HG03342 (cell line): ENCODE measurements at regions not wholly inside any gene's neighbourhood (a gene's known extent, or its start where the extent isn't known, plus 50 kb on each side); places are given as distances from the start of the nearest gene placed in this dataset.
"Not testable (repeated sequence)": the region's sequence is repeated elsewhere in the genome, so short reads cannot be mapped to it uniquely, and the experiment has no call there.

Experiments
- ATAC-seq: cut with Tn5 transposase; IDR thresholded peaks from one replicate; pipeline ENCODE4 v1.9.1; 2021; ENCODE audit warnings: mild to moderate bottlenecking, moderate library complexity; ENCODE audit not compliant: unreplicated experiment

- ATAC-seq = no peak
Observed at GRCh38 chr5:32842813-32843530, 131.9 kb downstream of the NPR3 start.

- no peak for ATAC-seq
Observed at GRCh38 chr5:32843531-32843895, 132.4 kb downstream of the NPR3 start.

GRCh38 chr5:32845171-32845570 is 134.1 kb downstream of the NPR3 start:
- ATAC-seq = no peak

- no peak for ATAC-seq
Observed at GRCh38 chr5:32848120-32848519, 137.0 kb downstream of the NPR3 start.

GRCh38 chr5:32848681-32849080 is 137.6 kb downstream of the NPR3 start:
- no peak for ATAC-seq

- no peak for ATAC-seq
Observed at GRCh38 chr5:32850817-32851496, 139.8 kb downstream of the NPR3 start.

DNA sequence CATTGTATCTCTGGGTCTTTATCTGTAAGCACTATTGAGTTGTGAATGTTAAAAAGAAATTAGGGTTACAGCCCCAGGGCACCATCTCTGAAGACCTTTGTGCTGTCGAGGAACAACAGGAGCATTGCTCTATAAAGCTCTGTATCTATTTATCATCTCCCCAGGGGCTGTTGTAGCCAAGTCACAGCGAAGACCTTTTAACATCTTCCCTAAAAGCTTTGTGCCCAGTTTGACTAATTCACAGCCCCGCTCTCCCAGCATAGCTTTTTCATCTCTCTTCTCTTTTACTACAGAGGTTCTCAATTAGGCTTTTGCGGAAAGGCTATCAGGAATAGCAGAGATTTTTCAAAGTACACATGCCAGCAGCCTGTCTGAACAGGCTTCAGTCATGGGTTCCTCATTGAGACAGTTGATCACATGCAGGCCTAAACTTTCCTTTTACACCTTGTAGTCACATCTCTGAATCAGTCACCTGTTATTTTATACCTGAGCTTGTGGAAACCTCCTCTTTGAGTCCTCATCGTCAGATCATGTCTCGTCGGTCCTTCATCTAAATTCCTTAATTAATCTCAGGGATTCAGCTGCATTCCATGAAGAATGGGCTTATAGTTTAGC is 140.5 kb downstream of the NPR3 start:
- no peak for ATAC-seq

GRCh38 chr5:32852535-32852934 is 141.4 kb downstream of the NPR3 start:
- ATAC-seq = no peak

DNA sequence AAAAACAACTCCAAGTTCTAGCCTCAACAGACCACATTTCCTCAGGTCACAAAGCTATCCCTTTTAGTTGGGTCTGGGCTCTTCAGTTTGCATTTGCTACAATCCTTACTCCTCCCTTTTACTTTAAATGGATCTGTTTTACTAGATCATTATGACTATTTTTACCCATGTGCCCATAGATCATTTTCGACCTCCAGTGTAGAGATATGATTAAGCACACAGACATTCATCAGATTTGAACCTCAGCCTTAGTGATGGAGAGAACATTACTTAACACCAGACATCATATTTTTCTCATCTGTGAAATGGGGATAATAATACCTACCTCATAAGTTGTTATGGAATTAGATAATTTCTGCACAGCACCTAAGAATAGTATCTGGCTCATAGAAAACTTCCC is 141.9 kb downstream of the NPR3 start:
- ATAC-seq = no peak

- ATAC-seq = no peak
Observed at GRCh38 chr5:32854473-32854872, 143.4 kb downstream of the NPR3 start.

DNA sequence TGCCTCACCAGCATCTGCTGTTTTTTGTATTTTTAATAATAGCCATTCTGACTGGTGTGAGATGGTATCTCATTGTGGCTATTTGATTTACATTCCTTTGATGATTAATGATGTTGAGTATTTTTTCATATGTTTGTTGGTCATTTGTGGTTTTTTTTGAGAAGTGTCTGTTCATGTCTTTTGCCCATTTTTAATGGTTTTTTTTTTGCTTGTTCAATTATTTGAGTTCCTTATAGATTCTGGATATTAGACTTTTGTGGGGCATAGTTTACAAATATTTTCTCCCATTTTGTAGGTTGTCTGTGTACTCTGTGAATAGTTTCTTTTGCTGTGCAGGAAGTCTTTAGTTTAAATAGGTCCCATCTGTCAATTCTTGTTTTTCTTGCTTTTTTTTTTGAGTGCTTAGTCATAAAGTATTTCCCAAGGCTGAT is 148.1 kb downstream of the NPR3 start:
- ATAC-seq = no peak

- ATAC-seq = no peak
Observed at GRCh38 chr5:32865475-32865874, 154.4 kb downstream of the NPR3 start.

GRCh38 chr5:32866138-32866537 is 155.0 kb downstream of the NPR3 start:
- ATAC-seq = no peak

- no peak for ATAC-seq
Observed at GRCh38 chr5:32869216-32869615, 158.1 kb downstream of the NPR3 start.

GRCh38 chr5:32876791-32877190 is 165.7 kb downstream of the NPR3 start:
- no peak for ATAC-seq

GRCh38 chr5:32879364-32879763 is 168.2 kb downstream of the NPR3 start:
- ATAC-seq = not testable (repeated sequence)

GRCh38 chr5:32880796-32881195 is 169.7 kb downstream of the NPR3 start:
- no peak for ATAC-seq

DNA sequence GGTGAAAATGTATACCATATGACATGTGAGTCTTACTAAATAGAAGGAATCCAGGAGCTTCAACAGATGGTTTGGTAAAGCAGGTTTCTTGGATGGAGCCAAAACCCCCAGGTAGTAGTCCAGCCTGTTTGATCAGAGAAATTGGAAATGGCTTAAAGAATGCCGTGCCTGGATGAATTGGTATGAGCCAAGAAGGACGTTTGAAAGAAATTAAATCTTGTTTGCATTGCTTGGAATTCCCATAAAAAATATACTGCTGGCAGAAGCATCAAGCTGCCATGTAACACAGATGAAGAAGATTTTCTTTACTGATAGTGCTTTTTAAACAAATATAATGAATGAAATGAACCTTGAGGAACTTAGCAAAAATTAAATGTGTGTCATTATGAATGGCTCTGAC is 176.3 kb downstream of the NPR3 start:
- ATAC-seq = no peak

DNA sequence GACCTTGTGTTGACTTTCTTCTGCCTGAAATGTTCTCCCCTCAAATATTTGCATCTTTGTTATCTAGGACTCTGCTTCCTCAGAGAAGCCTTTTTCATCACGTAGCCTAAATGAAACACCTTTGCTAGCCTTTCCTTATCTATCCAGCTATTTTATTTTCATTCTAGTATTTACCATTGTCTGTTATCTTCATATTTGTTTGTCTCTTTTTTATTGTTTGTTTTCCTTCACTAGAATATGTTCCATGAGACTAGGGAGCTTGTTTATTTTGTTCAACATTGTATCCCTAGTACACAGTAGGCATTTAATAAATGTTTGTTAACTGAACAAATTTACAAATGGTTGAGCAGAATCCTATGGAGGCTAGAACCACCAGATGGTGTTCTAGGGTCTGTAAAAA is 178.0 kb downstream of the NPR3 start:
- ATAC-seq = no peak

GRCh38 chr5:32903613-32904012 is 192.5 kb downstream of the NPR3 start:
- ATAC-seq = no peak

DNA sequence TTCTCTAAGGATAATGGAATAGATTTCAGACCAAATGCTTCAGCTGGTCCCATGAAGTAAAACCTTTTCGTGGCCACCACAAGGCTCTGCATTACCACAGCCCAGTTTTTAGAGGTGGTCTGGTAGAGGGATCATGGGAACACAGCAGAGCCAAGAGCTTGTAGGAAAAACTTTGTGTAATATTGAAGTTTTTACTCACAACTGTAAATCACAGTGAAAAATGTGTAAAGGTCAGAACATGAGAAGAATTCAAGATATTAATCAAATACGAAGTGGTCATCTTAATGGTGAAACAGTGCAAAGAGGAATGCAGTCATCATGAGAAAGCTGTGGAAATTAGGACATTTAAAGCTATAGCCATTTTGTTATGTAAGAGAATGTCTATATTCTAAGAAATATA is 197.5 kb downstream of the NPR3 start:
- ATAC-seq = no peak

GRCh38 chr5:32909207-32909606 is 198.1 kb downstream of the NPR3 start:
- ATAC-seq = no peak
